CD8-positive, alpha-beta memory T cell (primary cell): ENCODE measurements at regions not wholly inside any gene's neighbourhood (a gene's known extent, or its start where the extent isn't known, plus 50 kb on each side); places are given as distances from the start of the nearest gene placed in this dataset.

Experiments
- CTCF ChIA-PET: fragments of 350-600 bp; sonication (Branson Sonifier 250); formaldehyde crosslinking; loops from one replicate; lab custom pipeline; 2021; ENCODE audit warnings: antibody characterized with exemption; lab: Charles Lee
- POLR2A ChIA-PET: fragments of 350-600 bp; sonication (Branson Sonifier 250); formaldehyde crosslinking; loops from one replicate; lab custom pipeline; 2021; ENCODE audit warnings: antibody characterized with exemption; lab: Charles Lee
- DNase-seq, 5 donors: peaks; one replicate each; pipeline versions ENCODE4 v3.0.0 to v3.0.0-alpha.2; 2020 to 2022; ENCODE audit warnings: mixed read lengths in 1 of 5
- H3K27ac ChIP-seq: one replicate; pipeline ENCODE4 v1.7.0; 2013; ENCODE audit warnings: low read depth, mild to moderate bottlenecking, low read length, moderate library complexity
- H3K27me3 ChIP-seq: 2 replicates; pipeline ENCODE4 v1.7.0; 2013; ENCODE audit warnings: low read length, mild to moderate bottlenecking; ENCODE audit not compliant: insufficient read depth, poor library complexity, severe bottlenecking
- H3K36me3 ChIP-seq: 2 replicates; pipeline ENCODE4 v1.7.0; 2013; ENCODE audit warnings: mild to moderate bottlenecking, low read length, moderate library complexity; ENCODE audit not compliant: insufficient read depth
- H3K4me1 ChIP-seq: 2 replicates; pipeline ENCODE4 v1.7.0; 2013; ENCODE audit warnings: mild to moderate bottlenecking, low read length, moderate library complexity; ENCODE audit not compliant: insufficient read depth
- H3K4me3 ChIP-seq: 2 replicates; pipeline ENCODE4 v1.7.0; 2013; ENCODE audit warnings: mild to moderate bottlenecking, low read length
- H3K9me3 ChIP-seq: 2 replicates; pipeline ENCODE4 v1.7.0; 2013; ENCODE audit warnings: mild to moderate bottlenecking, low read length
- H3K27ac Mint-ChIP-seq, 8 donors: one replicate each; pipeline ENCODE4 v1.8.0; 2020 to 2021; ENCODE audit warnings: mixed read lengths in 8 of 8, mild to moderate bottlenecking in 6 of 8, inconsistent platforms in 3 of 8, moderate library complexity in 3 of 8
- H3K27me3 Mint-ChIP-seq, 2 donors: one replicate each; pipeline ENCODE4 v1.8.0; 2020 to 2021; ENCODE audit warnings: mixed read lengths in 2 of 2, mild to moderate bottlenecking in 1 of 2, moderate library complexity in 1 of 2
- H3K36me3 Mint-ChIP-seq, 3 donors: one replicate each; pipeline ENCODE4 v1.8.0; 2020 to 2021; ENCODE audit warnings: mixed read lengths in 3 of 3, inconsistent platforms in 1 of 3, mild to moderate bottlenecking in 1 of 3
- H3K4me1 Mint-ChIP-seq, 3 donors: one replicate each; pipeline ENCODE4 v1.8.0; 2020 to 2021; ENCODE audit warnings: mixed read lengths in 3 of 3, inconsistent platforms in 1 of 3, mild to moderate bottlenecking in 1 of 3
- H3K4me3 Mint-ChIP-seq, 7 donors: one replicate each; pipeline ENCODE4 v1.8.0; 2020 to 2021; ENCODE audit warnings: mixed read lengths in 7 of 7, mild to moderate bottlenecking in 6 of 7, moderate library complexity in 4 of 7, inconsistent platforms in 2 of 7
- H3K9me3 Mint-ChIP-seq, 5 donors: one replicate each; pipeline ENCODE4 v1.8.0; 2020 to 2022; ENCODE audit warnings: mixed read lengths in 5 of 5, mild to moderate bottlenecking in 3 of 5, moderate library complexity in 2 of 5, inconsistent platforms in 1 of 5

DNA sequence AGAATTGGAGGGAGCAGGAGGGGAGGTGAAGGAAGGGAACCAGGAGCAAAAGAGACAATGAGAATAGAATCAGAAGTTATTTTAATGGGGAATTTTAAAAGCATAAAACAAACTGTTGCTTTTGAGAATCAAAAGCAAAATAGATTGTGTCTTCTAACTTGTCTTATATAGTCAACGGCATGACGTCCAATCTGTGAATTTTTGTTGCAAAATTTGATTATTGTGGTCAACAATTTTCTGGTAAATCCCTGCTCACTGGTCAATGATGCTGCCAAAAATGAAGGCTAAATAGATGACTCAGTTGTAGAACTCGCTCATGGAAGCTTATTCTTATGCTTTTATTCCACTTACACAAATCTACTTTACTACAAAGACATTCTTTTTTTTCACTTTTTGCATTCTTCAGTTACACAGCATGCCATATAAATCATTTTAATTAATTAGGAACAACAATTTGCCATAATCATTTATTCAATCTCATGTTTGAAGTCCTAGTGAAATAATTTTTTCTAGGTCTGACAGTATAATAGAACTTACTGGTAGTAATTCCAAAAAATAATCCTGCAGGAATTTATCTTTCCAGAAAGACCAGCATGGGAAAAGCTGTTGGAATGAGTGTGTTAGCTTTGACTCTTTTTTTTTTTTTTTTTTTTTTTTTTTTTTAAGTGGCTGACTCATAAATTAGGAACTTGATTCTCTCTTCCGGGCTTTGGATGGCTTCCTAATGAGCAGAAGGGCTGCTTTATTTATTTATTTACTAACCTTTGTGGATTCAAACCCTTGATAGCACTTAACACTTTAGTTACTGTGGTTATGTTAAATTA, 256.9 kb downstream of the SPRY2 start:
- H3K9me3 Mint-ChIP-seq, result no peaks in the 10 kb centered on the region
- no peak overlapping the region for H3K27ac ChIP-seq
- POLR2A ChIA-PET, result no interaction called here
- CTCF ChIA-PET, result interaction anchor here (0.7 kb wide), 1 partner anchor 116 kb away, joined by 3 read pairs; no protein-coding TSS in a partner anchor
- no peaks in the 10 kb centered on the region for H3K27me3 ChIP-seq
- no peaks in the 10 kb centered on the region for H3K4me1 ChIP-seq
- no peak overlapping the region for H3K4me3 ChIP-seq
- H3K4me3 Mint-ChIP-seq, result no peak overlapping the region
- no peak for DNase-seq
- H3K36me3 Mint-ChIP-seq, result no peaks in the 10 kb centered on the region
- no peaks in the 10 kb centered on the region for H3K9me3 ChIP-seq
- H3K27ac Mint-ChIP-seq, result no peak overlapping the region
- H3K4me1 Mint-ChIP-seq, result no peaks in the 10 kb centered on the region
- no peaks in the 10 kb centered on the region for H3K36me3 ChIP-seq
- H3K27me3 Mint-ChIP-seq, result no peaks in the 10 kb centered on the region

DNA sequence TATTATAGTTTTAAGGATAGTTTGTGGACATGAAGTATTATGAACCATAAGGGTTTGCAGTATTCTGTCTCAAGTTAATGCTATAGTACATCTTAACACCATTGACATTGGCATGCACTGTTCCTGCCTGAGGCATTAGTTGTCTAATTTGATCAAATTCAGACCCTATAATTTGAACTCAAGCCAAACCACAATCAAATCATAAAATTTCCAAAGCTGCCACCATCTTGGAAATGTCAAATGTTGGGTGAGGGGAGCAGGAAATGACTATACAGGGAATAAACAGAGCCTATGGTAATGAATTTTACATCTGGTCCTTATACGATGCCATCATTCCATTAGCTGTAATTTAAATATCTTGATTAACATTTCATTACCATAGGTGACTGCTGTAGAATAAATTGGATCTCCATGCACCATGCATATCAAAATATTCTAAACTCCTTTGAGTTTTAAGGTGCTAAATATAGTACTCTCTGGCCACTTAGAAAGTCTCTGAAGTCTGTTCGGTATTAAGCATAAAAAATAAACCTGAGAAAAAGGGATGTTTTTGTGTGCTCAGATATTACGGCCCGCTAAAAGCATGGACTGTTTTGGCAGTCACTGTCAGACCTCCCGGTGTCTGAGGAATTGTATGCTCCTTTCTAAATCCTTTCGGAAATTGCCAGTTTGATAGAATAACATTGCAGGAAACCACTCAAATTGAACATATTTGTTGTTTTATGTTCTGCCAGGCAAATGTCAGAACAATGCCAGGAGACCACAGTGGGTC, 257.7 kb downstream of the SPRY2 start:
- Mint-ChIP-seq H3K9me3 (no peaks in the 10 kb centered on the region), H3K4me3 (no peak overlapping the region), H3K4me1 (no peaks in the 10 kb centered on the region), H3K27ac (no peak overlapping the region), H3K27me3 (no peaks in the 10 kb centered on the region), H3K36me3 (no peaks in the 10 kb centered on the region)
- Histone ChIP-seq H3K9me3 (no peaks in the 10 kb centered on the region), H3K36me3 (no peaks in the 10 kb centered on the region), H3K4me3 (no peak overlapping the region), H3K27me3 (no peaks in the 10 kb centered on the region), H3K4me1 (no peaks in the 10 kb centered on the region), H3K27ac (no peak overlapping the region)
- CTCF ChIA-PET, result no interaction called here
- no peak for DNase-seq
- POLR2A ChIA-PET, result no interaction called here

DNA sequence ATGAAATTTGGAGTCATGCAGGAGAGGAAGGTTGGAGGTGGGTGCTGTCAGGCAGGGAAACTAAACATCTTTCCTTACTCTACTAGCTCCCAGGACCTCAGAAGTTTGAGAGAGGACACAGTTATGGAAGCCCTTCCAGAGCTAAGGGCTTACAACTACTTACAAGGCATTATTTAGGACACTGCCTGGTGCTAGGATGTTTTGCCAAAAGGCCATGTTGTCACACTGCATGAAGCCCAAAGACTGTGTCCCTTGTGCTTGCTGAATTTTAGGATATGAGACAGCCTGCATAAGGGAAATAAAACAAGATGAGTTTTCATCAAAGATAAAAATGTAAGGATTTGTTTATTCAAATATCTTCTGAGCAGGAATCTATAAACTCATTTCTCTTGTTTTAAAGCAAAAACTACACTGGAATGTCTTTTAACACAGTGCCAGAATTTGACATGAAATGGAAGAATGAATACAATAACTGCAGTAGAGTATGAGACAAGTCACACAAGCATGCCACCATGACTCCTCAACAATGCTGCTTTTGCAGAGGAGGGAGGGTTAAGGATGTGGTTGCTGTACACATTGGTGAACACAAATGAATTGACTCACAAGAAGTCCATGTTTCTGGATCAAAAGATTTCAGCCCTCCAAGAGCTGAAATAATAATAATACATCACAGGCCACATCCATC, 258.4 kb downstream of the SPRY2 start:
- Histone ChIP-seq H3K4me3 (no peak overlapping the region), H3K4me1 (no peaks in the 10 kb centered on the region), H3K9me3 (no peaks in the 10 kb centered on the region), H3K36me3 (no peaks in the 10 kb centered on the region), H3K27ac (no peak overlapping the region), H3K27me3 (no peaks in the 10 kb centered on the region)
- CTCF ChIA-PET, result no interaction called here
- POLR2A ChIA-PET, result no interaction called here
- H3K27ac Mint-ChIP-seq, result no peak overlapping the region
- H3K27me3 Mint-ChIP-seq, result no peaks in the 10 kb centered on the region
- DNase-seq, result no peak
- no peak overlapping the region for H3K4me3 Mint-ChIP-seq
- H3K4me1 Mint-ChIP-seq, result no peaks in the 10 kb centered on the region
- no peaks in the 10 kb centered on the region for H3K9me3 Mint-ChIP-seq
- H3K36me3 Mint-ChIP-seq, result no peaks in the 10 kb centered on the region

DNA sequence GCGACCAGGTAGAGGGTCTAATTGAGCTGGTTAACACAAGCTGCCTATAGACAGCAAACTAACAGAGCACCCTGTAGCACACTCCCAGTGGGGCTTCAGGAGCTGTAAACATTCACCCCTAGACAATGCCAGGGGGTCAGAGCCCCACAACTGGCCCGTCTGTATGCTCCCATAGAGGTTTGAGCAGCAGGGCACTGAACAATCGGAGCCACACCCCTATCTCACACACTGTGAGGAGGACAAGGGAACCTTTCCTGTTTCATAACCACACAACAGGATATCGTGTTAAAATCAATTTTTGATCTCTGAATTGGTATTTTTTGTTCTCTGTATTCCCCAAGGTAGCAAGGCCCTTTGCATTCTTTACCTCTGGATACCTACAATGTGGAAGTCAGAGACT, 266.1 kb downstream of the SPRY2 start:
- no peaks in the 10 kb centered on the region for H3K27me3 Mint-ChIP-seq
- H3K4me3 Mint-ChIP-seq, result no peak overlapping the region
- DNase-seq, result no peak
- CTCF ChIA-PET, result no interaction called here
- no peak overlapping the region for H3K27ac ChIP-seq
- no peaks in the 10 kb centered on the region for H3K4me1 Mint-ChIP-seq
- H3K27ac Mint-ChIP-seq, result no peak overlapping the region
- H3K36me3 Mint-ChIP-seq, result no peaks in the 10 kb centered on the region
- no peaks in the 10 kb centered on the region for H3K36me3 ChIP-seq
- no peaks in the 10 kb centered on the region for H3K4me1 ChIP-seq
- no peaks in the 10 kb centered on the region for H3K27me3 ChIP-seq
- no peak overlapping the region for H3K4me3 ChIP-seq
- POLR2A ChIA-PET, result no interaction called here
- no peaks in the 10 kb centered on the region for H3K9me3 ChIP-seq
- H3K9me3 Mint-ChIP-seq, result peaks cover 0 to 5% (median 3%) of the 10 kb centered on the region in 5 donors

DNA sequence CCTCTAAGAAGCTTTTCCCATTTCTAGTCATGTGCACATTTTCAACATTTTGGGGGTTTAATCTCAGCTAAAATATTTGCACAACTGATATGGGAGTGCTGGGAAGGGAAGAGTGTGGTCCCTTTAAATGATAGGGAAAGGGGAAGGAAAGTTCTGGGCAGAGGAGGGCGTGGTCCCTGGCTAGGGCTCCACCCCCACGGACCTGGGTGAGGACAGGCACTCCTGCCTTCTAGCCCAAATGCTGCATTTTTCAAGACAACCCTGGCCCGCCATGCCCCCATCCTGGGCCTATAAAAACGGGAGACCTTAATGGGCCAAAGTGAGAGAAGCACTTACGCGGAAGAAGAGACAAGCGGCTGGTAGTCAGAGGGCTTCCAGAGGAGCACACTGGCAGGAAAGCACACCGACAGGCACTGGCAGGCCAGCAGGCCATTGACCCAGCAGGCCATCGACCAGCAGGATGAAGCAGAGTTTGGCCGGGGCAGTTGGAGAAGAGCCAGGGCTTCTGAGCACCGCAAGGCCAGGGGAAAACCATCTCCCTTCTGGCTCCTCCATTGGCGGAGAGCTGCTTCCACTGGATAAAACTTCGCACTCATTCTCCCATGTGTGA, 266.7 kb downstream of the SPRY2 start:
- Histone ChIP-seq H3K4me1 (no peaks in the 10 kb centered on the region), H3K27me3 (no peaks in the 10 kb centered on the region), H3K36me3 (no peaks in the 10 kb centered on the region), H3K4me3 (no peak overlapping the region), H3K9me3 (no peaks in the 10 kb centered on the region), H3K27ac (no peak overlapping the region)
- no peaks in the 10 kb centered on the region for H3K36me3 Mint-ChIP-seq
- peaks cover 0 to 5% (median 3%) of the 10 kb centered on the region in 5 donors for H3K9me3 Mint-ChIP-seq
- no peak overlapping the region for H3K4me3 Mint-ChIP-seq
- ChIA-PET POLR2A (no interaction called here), CTCF (no interaction called here)
- H3K4me1 Mint-ChIP-seq, result no peaks in the 10 kb centered on the region
- H3K27me3 Mint-ChIP-seq, result no peaks in the 10 kb centered on the region
- no peak overlapping the region for H3K27ac Mint-ChIP-seq
- no peak for DNase-seq

DNA sequence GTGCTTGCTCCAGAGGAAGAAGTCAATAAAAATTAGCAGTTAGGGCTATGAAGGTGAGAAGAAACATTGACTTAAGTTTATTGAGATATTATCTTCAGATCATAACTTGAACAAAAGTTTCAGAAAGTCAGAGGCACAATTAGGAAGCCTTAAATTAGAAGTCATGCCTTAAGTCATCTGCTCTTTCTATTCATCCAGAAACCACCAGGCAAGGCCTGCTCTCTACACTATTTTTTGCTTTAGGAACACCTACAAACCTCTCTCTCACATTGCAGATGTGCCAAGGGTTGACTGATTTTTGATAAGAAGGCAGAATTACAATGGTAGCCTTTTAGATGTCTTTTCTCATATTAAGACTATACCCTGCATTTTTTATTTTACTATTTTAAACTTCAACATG, 268.7 kb downstream of the SPRY2 start:
- Histone ChIP-seq H3K36me3 (no peaks in the 10 kb centered on the region), H3K9me3 (no peaks in the 10 kb centered on the region), H3K27me3 (no peaks in the 10 kb centered on the region), H3K27ac (no peak overlapping the region), H3K4me1 (no peaks in the 10 kb centered on the region), H3K4me3 (no peak overlapping the region)
- ChIA-PET CTCF (no interaction called here), POLR2A (no interaction called here)
- Mint-ChIP-seq H3K27me3 (no peaks in the 10 kb centered on the region), H3K27ac (no peak overlapping the region), H3K4me1 (no peaks in the 10 kb centered on the region), H3K36me3 (no peaks in the 10 kb centered on the region), H3K4me3 (no peak overlapping the region), H3K9me3 (peaks cover 0 to 5% (median 3%) of the 10 kb centered on the region in 5 donors)
- DNase-seq, result no peak

DNA sequence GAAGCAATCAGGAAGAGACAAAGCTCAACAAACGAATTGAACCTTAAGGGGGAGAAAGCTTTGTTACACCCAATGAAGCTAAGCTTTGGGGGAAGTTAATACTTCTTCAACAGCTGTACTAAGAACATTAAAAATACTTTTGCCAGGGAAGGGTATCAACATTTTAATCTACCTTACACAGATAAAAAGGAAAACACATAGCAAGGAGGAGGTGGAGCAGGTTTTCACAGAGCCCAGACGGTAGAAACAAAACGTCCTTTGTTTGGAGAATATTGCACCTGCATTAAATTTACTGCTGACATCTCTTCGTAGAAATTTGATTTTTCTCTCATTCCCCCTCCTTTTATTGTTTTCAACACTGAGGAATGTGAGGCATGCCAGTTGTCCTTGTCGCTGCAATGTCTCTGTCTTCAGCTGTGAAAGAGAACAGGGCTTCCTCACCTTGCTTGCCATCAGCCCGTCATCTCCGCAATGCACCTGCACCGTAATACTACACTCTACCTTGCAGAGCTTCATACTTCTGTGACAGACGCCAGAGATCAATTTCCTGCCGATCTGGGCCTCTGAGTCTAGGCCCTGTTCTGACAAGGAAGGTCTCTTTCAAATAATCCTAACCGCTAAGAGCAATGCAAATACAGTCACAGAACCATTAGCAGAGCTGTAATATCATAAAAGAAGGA, 270.8 kb downstream of the SPRY2 start:
- CTCF ChIA-PET, result no interaction called here

More for the DNA sequence above, 270.8 kb downstream of the SPRY2 start:
- Histone ChIP-seq H3K9me3 (no peaks in the 10 kb centered on the region), H3K4me3 (no peak overlapping the region), H3K36me3 (no peaks in the 10 kb centered on the region), H3K27ac (no peak overlapping the region), H3K4me1 (no peaks in the 10 kb centered on the region), H3K27me3 (no peaks in the 10 kb centered on the region)
- Mint-ChIP-seq H3K27ac (no peak overlapping the region), H3K4me3 (no peak overlapping the region), H3K36me3 (no peaks in the 10 kb centered on the region), H3K9me3 (peaks cover 0 to 3% (median 0%) of the 10 kb centered on the region in 5 donors), H3K27me3 (no peaks in the 10 kb centered on the region), H3K4me1 (no peaks in the 10 kb centered on the region)
- POLR2A ChIA-PET, result no interaction called here
- DNase-seq, result no peak
